SU-DHL-6 (cell line): ENCODE measurements at regions not wholly inside any gene's neighbourhood (a gene's known extent, or its start where the extent isn't known, plus 50 kb on each side); places are given as distances from the start of the nearest gene placed in this dataset.

Experiments used
- H2AFZ ChIP-seq: fragments of 200-600 bp; sonication (generic); 2 replicates; pipeline ENCODE4 v1.6.1; 2014; ENCODE audit warnings: low read depth, mild to moderate bottlenecking, moderate library complexity, mixed read lengths, antibody characterized with exemption, low read length; ENCODE audit not compliant: severe bottlenecking
- H3F3A ChIP-seq: fragments of 200-600 bp; shearing (Covaris generic); 2 replicates; pipeline ENCODE4 v1.6.0; 2016; ENCODE audit warnings: antibody characterized with exemption, mild to moderate bottlenecking; ENCODE audit not compliant: insufficient read depth
- H3K27ac ChIP-seq: fragments of 200-600 bp; sonication (generic); 2 replicates; pipeline ENCODE4 v1.5.1; 2016; ENCODE audit warnings: low read depth, mild to moderate bottlenecking, low read length, moderate library complexity, mixed read lengths
- H3K27me3 ChIP-seq: fragments of 200-600 bp; sonication (generic), shearing (Covaris generic); 2 replicates; pipeline ENCODE4 v1.6.0; 2014; ENCODE audit warnings: mild to moderate bottlenecking, low read length
- H3K36me3 ChIP-seq: fragments of 200-600 bp; sonication (generic); 2 replicates; pipeline ENCODE4 v1.6.1; 2014; ENCODE audit warnings: mild to moderate bottlenecking, low read length, mixed read lengths
- H3K4me2 ChIP-seq: fragments of 300-600, 200-600 bp; shearing (Covaris generic), sonication (generic); 2 replicates; pipeline ENCODE4 v1.6.0; 2014; ENCODE audit warnings: low read length, low read depth, mild to moderate bottlenecking; ENCODE audit not compliant: poor library complexity, severe bottlenecking
- H3K4me3 ChIP-seq: fragments of 200-600 bp; sonication (generic); 2 replicates; pipeline ENCODE4 v1.5.1; 2014; ENCODE audit warnings: antibody characterized with exemption, low read length, mild to moderate bottlenecking, mixed read lengths; ENCODE audit not compliant: insufficient read depth, poor library complexity, severe bottlenecking
- H3K79me2 ChIP-seq: fragments of 200-600 bp; sonication (generic); 2 replicates; pipeline ENCODE4 v1.6.1; 2014; ENCODE audit warnings: mild to moderate bottlenecking, low read length, moderate library complexity; ENCODE audit not compliant: insufficient read depth
- H3K9ac ChIP-seq: fragments of 200-600 bp; sonication (generic); 2 replicates; pipeline ENCODE4 v1.7.0; 2014; ENCODE audit warnings: mild to moderate bottlenecking, low read length
- H3K9me2 ChIP-seq: fragments of 200-600 bp; sonication (generic); replicated peaks from 2 replicates; pipeline ENCODE4 v1.6.1; 2014; ENCODE audit warnings: low read length; ENCODE audit not compliant: insufficient read depth
- H3K9me3 ChIP-seq: fragments of 200-600 bp; sonication (generic); 2 replicates; pipeline ENCODE4 v1.6.1; 2014; ENCODE audit warnings: low read length, mixed read lengths; ENCODE audit not compliant: insufficient read depth
- H4K20me1 ChIP-seq: fragments of 200-600 bp; sonication (generic); 2 replicates; pipeline ENCODE4 v1.6.1; 2014; ENCODE audit warnings: low read depth, mild to moderate bottlenecking, antibody characterized with exemption, low read length, moderate library complexity, mixed read lengths
- EZH2phosphoT487 ChIP-seq: fragments of 200-600 bp; sonication (generic), shearing (Covaris generic); conservative IDR thresholded peaks from 2 replicates; pipeline ENCODE4 v1.6.1; 2018; ENCODE audit warnings: mild to moderate bottlenecking, antibody characterized with exemption, low read length, moderate library complexity, mixed read lengths
- TF ChIP-seq, protein P1 (sequence below): fragments of 200-600 bp; sonication (generic); IDR thresholded peaks from one replicate; pipeline ENCODE4 v1.5.1; 2017; ENCODE audit warnings: antibody characterized with exemption, mild to moderate bottlenecking, low read length, moderate library complexity; ENCODE audit not compliant: insufficient read depth, poor library complexity, severe bottlenecking

DNA sequence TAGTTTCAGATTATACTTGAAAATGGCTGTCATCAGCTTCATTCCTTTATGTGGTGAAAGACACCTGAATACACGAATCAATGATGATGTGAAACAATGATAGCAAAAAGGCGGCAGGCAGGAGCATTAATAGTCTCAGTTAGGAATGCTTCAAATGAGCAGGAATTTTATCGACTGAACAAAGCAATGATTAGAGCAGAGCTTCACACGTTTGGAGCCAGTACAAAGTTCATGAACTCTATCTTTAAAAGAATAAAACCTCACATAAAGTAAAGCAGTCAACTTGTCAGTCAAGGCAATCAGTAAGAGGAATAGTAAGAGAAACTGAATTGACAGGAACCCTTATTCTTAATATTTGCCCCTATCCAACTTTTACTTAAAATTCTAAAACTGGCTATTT lies 78.4 kb upstream of the SERTAD2 start:
- H3K27me3 ChIP-seq = no peaks in the 10 kb centered on the region
- no peak overlapping the region for H3K9ac ChIP-seq
- H3K79me2 ChIP-seq = peaks cover 5% of the 10 kb centered on the region; the same call in 1 of the 2 replicates
- TF ChIP-seq EZH2phosphoT487 = no peak
- TF ChIP-seq, protein P1, sequence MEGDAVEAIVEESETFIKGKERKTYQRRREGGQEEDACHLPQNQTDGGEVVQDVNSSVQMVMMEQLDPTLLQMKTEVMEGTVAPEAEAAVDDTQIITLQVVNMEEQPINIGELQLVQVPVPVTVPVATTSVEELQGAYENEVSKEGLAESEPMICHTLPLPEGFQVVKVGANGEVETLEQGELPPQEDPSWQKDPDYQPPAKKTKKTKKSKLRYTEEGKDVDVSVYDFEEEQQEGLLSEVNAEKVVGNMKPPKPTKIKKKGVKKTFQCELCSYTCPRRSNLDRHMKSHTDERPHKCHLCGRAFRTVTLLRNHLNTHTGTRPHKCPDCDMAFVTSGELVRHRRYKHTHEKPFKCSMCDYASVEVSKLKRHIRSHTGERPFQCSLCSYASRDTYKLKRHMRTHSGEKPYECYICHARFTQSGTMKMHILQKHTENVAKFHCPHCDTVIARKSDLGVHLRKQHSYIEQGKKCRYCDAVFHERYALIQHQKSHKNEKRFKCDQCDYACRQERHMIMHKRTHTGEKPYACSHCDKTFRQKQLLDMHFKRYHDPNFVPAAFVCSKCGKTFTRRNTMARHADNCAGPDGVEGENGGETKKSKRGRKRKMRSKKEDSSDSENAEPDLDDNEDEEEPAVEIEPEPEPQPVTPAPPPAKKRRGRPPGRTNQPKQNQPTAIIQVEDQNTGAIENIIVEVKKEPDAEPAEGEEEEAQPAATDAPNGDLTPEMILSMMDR = no peak
- H3K36me3 ChIP-seq = no peaks in the 10 kb centered on the region
- H3K4me2 ChIP-seq = peak overlapping the region; percentile 71
- no peak overlapping the region; the same call in 1 of the 2 replicates for H3K27ac ChIP-seq
- H4K20me1 ChIP-seq = no peaks in the 10 kb centered on the region
- no peak overlapping the region for H3K4me3 ChIP-seq
- no peaks in the 10 kb centered on the region for H3K9me2 ChIP-seq
- H2AFZ ChIP-seq = no peak overlapping the region
- peaks cover 28% of the 10 kb centered on the region for H3F3A ChIP-seq
- H3K9me3 ChIP-seq = no peaks in the 10 kb centered on the region

DNA sequence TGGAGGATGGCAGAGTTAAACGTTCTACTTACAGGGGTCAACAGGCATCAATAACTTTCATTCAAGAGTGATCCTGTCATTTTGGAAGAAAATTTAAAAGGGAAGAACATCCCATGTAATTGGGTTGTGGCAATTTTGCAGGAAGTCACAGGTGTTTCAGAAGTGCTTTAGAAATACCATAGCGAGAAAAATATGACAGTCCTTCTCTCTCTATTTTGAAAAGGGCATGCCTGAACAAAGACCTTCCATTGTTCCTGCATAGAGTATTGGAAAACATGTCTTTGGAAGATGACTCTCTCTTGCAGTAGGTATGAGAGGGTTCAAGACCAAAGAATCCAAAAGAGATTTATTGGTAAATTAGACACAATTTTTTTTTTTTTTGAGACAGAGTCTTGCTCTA lies 81.8 kb upstream of the SERTAD2 start:
- H3K9ac ChIP-seq = no peak overlapping the region
- no peaks in the 10 kb centered on the region for H3K36me3 ChIP-seq

DNA sequence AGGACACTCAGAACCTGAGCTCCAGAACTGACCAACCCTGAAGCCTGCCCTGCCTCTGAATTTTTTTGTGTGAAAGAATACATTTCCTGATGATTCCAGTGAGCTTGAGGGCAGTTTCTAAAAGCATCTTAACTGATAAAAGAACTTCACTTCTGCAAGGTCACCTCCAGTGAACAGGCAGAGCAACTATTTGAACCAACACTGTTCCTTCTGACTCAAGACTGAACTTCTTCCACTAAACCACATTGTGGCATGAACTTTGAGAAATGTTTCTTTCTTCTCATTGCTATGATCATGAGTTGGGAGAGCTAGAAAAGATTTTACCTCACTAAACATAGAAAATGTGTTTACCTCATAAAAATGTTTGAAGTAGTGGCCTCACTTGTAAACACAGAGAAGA lies 83.8 kb upstream of the SERTAD2 start:
- Histone ChIP-seq H3K79me2 (no peaks in the 10 kb centered on the region; the same call in 1 of the 2 replicates), H4K20me1 (no peaks in the 10 kb centered on the region), H3K4me3 (no peak overlapping the region), H3K9ac (no peak overlapping the region), H2AFZ (no peak overlapping the region), H3K9me2 (no peaks in the 10 kb centered on the region), H3K4me2 (no peak overlapping the region), H3K36me3 (no peaks in the 10 kb centered on the region), H3K27me3 (no peaks in the 10 kb centered on the region), H3F3A (0 out of 2 replicates have a peak, but pooled peaks cover under 1% of the 10 kb centered on the region), H3K9me3 (no peaks in the 10 kb centered on the region), H3K27ac (no peak overlapping the region)
- TF ChIP-seq, protein P1 = no peak
- no peak for TF ChIP-seq EZH2phosphoT487

More for the DNA sequence above, 81.8 kb upstream of the SERTAD2 start:
- Histone ChIP-seq H4K20me1 (no peaks in the 10 kb centered on the region), H3K9me2 (no peaks in the 10 kb centered on the region), H3K4me3 (no peak overlapping the region), H3K79me2 (no peaks in the 10 kb centered on the region), H3F3A (no peaks in the 10 kb centered on the region), H3K27me3 (no peaks in the 10 kb centered on the region), H3K9me3 (no peaks in the 10 kb centered on the region), H3K27ac (no peak overlapping the region), H2AFZ (no peak overlapping the region), H3K4me2 (no peak overlapping the region)
- TF ChIP-seq, protein P1 = no peak
- TF ChIP-seq EZH2phosphoT487 = no peak
